Lower leg skin (tissue), 3 donors: ENCODE measurements at regions not wholly inside any gene's neighbourhood (a gene's known extent, or its start where the extent isn't known, plus 50 kb on each side); places are given as distances from the start of the nearest gene placed in this dataset.

ENCODE experiments used
- POLR2A ChIP-seq, 2 donors: fragments of 450-650 bp; IDR thresholded peaks; one replicate each; pipeline ENCODE4 v1.6.1; 2016 to 2017; ENCODE audit warnings: antibody characterized with exemption in 2 of 2, mild to moderate bottlenecking in 1 of 2, moderate library complexity in 1 of 2
- TF ChIP-seq, protein P1 (sequence below), 3 donors: fragments of 450-650 bp; IDR thresholded peaks; one replicate each; pipeline ENCODE4 v1.5.1; 2016; ENCODE audit warnings: antibody characterized with exemption in 3 of 3, mild to moderate bottlenecking in 3 of 3, moderate library complexity in 2 of 3

DNA sequence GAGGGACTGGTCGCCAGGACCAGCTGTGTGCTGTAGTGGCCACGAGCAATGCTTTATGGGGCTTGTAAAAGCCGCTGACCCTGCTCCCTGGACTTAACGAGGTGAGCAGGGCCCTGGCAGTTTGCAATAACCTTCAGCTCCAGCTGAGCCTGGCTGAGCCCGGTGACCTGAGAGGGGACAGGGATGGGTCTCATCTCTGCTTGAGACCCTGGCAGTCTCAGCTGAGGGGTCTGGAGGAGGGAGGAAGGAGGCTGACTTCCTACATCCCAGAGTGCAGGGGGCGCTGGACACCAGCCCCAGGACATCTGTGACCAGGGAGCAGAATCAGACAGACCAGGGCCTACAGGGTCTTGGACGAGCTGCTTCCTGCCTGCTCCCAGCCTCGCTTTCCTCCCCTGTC, 277.5 kb upstream of the MVB12B start:
- TF ChIP-seq, protein P1, sequence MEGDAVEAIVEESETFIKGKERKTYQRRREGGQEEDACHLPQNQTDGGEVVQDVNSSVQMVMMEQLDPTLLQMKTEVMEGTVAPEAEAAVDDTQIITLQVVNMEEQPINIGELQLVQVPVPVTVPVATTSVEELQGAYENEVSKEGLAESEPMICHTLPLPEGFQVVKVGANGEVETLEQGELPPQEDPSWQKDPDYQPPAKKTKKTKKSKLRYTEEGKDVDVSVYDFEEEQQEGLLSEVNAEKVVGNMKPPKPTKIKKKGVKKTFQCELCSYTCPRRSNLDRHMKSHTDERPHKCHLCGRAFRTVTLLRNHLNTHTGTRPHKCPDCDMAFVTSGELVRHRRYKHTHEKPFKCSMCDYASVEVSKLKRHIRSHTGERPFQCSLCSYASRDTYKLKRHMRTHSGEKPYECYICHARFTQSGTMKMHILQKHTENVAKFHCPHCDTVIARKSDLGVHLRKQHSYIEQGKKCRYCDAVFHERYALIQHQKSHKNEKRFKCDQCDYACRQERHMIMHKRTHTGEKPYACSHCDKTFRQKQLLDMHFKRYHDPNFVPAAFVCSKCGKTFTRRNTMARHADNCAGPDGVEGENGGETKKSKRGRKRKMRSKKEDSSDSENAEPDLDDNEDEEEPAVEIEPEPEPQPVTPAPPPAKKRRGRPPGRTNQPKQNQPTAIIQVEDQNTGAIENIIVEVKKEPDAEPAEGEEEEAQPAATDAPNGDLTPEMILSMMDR (IDR thresholded peaks at IDR 0.05): no peak
- TF ChIP-seq POLR2A (IDR thresholded peaks at IDR 0.05): no peak
